ENCODE measurements at regions not wholly inside any gene's neighbourhood (a gene's known extent, or its start where the extent isn't known, plus 50 kb on each side); places are given as distances from the start of the nearest gene placed in this dataset.

DNA sequence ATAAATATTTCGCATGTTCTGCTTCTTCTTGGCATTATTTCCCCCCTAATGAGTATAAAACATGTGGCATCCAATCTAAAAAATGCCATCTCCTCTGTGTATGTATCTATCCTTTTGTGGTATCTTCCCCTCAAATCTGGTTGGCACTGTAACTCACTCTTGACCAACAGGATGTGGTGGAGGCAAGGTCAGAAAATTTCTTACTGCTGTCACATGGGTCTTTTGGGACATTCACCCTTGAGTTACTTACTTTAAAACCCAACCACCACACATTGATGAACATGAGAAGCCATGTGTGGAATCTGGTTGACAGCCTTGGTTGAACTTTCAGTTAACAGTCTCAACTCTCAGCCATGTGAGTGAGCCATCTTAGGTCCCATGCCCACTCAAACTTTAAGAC is 516.9 kb downstream of the SLC16A7 start:
- peaks cover 22% of the 10 kb centered on the region for H3K9me3 Mint-ChIP-seq
- no peak overlapping the region for H3K27ac Mint-ChIP-seq
- DNase-seq (ENCODE audit: low spot score in 2 of 2): no peak
- no peak for ATAC-seq
- H3K36me3 Mint-ChIP-seq: no peaks in the 10 kb centered on the region
- no peaks in the 10 kb centered on the region for H3K4me1 Mint-ChIP-seq
- H3K4me3 Mint-ChIP-seq: no peak overlapping the region

DNA sequence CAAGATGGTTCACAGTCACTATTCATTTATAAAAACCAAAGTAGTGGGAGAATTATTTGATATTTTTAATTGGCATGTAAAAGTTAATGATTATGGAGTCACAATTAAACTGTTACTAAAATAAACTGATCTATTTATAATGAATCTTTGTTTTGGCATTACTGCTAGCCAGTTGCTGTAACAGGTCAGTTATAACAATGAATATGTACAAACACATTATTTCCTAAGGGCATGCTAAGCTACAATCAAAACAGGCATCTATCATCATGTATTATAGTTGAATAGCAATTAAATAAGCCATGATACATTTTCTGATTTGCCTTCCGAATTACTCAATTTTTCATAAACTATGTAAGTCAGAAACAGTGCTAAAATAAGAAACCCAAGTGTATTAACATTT is 518.3 kb downstream of the SLC16A7 start:
- H3K4me3 Mint-ChIP-seq: no peak overlapping the region
- H3K4me1 Mint-ChIP-seq: no peaks in the 10 kb centered on the region
- no peak overlapping the region for H3K27ac Mint-ChIP-seq
- H3K36me3 Mint-ChIP-seq: no peaks in the 10 kb centered on the region
- H3K9me3 Mint-ChIP-seq: peaks cover 21% of the 10 kb centered on the region
- DNase-seq (ENCODE audit: low spot score in 2 of 2): no peak
- no peak for ATAC-seq

DNA sequence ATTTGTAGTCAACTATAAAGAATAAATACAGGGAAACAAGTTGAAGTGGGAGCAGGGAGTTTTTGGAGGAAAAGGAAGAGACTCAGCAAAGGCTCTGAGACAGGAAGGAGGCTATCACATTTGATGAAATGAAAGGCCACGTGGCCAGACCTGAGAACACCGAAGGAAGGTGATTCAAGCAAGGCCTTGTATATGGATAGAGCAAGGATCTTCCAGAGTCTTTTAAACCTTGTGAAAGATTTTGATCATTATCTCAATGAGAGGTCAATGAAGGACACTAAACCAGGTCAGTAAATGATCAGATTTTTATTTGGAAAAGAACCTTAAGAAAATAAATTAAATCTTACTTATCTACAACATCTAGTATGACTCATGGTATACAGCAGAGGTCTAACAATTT is 523.5 kb downstream of the SLC16A7 start:
- H3K36me3 Mint-ChIP-seq: no peaks in the 10 kb centered on the region
- DNase-seq (ENCODE audit: low spot score in 2 of 2): no peak
- no peaks in the 10 kb centered on the region for H3K4me1 Mint-ChIP-seq
- no peak overlapping the region for H3K27ac Mint-ChIP-seq
- no peak for ATAC-seq
- peaks cover 25% of the 10 kb centered on the region for H3K9me3 Mint-ChIP-seq
- H3K4me3 Mint-ChIP-seq: no peak overlapping the region

DNA sequence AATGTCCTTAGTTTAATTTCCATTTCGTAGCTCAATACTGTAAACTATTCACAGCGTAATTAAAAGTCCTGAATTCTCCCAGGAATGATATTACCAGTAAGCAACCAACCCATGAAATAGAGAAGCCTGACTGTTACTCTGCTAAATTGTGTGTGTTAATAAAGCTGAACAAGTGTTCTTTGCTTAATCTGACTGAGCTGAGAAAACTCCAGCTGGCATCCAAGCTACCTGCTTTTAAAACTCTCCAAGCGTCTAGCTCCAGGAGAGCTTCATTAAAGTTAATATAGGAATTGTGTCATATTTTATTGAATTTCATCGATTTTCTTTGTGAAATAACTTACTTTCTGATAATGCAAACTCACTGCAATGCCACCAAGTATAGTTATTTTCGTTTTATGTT is 524.4 kb downstream of the SLC16A7 start:
- Mint-ChIP-seq H3K27ac (no peak overlapping the region), H3K4me3 (no peak overlapping the region), H3K4me1 (no peaks in the 10 kb centered on the region), H3K9me3 (peaks cover 25% of the 10 kb centered on the region), H3K36me3 (no peaks in the 10 kb centered on the region)
- ATAC-seq (no peak), DNase-seq (ENCODE audit: low spot score in 2 of 2) (no peak)

DNA sequence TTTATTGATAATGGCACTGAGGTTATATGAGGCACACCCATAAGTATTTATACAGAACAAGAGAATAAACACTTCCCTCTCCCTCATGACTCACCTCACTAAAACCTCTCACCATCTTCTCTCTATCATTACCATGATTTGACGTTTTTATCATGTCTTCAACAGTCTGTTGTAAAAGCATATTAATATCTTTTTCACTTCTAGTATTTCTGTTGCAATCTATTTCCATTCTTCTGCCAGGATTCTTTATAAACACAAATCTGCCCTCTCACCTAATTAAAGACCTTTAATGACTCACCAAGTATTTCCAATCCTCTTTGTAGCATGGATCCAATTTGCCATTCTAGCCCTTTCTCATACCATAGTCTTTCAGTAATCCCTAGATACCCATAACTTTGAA is 527.7 kb downstream of the SLC16A7 start:
- Mint-ChIP-seq H3K4me1 (no peaks in the 10 kb centered on the region), H3K9me3 (peaks cover 17% of the 10 kb centered on the region), H3K36me3 (no peaks in the 10 kb centered on the region), H3K4me3 (no peak overlapping the region), H3K27ac (no peak overlapping the region)
- DNase-seq (ENCODE audit: low spot score in 2 of 2) (no peak), ATAC-seq (no peak)

DNA sequence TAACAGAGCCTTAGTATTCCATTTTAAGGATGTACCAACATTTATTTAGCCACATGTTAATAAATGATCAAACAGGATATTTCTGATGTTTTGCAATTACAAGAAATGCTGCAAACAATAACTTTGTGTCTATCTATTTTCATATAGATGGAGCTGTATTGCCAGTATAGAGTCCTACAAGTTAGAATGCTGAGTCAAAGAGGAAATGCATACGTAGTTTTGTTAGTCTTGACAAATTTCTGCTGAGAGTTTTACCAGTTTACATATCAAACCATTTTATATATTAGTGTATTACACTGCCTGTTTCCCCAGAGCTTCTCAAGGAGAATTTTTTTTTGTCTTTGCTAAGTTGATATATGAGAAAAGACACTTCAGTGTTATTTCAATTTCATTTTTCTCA is 541.7 kb downstream of the SLC16A7 start:
- H3K27ac Mint-ChIP-seq: no peak overlapping the region
- H3K9me3 Mint-ChIP-seq: peaks cover 7% of the 10 kb centered on the region
- DNase-seq (ENCODE audit: low spot score in 2 of 2): no peak
- no peaks in the 10 kb centered on the region for H3K4me1 Mint-ChIP-seq
- no peaks in the 10 kb centered on the region for H3K36me3 Mint-ChIP-seq
- H3K4me3 Mint-ChIP-seq: no peak overlapping the region
- no peak for ATAC-seq

DNA sequence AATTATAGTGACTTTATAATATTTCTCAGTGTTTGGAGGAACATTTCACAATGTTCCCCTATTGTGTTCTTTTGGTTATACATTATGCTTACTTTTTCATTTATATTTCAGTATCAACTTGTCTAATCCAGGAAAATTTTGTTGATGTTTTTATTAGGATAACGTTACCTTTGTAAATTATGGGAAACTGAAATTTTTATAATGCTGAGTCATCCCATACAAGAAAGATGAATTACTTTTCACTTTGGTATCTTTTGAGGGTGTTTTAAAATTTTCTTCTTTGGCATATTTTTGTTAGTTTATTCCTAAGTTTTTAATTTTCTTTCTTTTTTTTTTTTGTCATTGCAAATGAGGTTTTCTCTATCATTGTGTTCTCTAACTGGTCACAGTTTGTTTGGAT is 542.7 kb downstream of the SLC16A7 start:
- no peak for ATAC-seq

DNA sequence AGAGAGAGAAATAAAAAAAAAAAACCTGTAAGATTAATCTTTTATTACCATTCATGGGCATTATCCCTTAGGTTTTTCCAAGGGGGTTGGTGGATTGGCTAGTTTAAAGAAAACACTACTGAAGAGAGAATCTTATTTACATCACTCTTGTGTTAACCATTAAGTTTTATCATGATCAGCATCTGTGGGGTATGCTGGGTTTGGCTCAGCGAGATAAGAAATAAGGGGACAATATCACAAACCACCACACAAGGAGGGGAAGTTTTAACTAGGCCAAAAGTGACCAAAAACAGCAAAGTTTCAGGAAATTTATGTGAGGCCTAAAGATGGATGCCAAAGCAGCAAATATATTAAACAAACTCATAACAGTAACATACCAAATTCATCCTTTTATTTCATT is 548.6 kb downstream of the SLC16A7 start:
- no peak for DNase-seq (ENCODE audit: low spot score in 2 of 2)
- no peak for ATAC-seq
- H3K36me3 Mint-ChIP-seq: no peaks in the 10 kb centered on the region
- H3K9me3 Mint-ChIP-seq: peaks cover 16% of the 10 kb centered on the region
- no peak overlapping the region for H3K27ac Mint-ChIP-seq
- no peak overlapping the region for H3K4me3 Mint-ChIP-seq
- H3K4me1 Mint-ChIP-seq: no peaks in the 10 kb centered on the region

More for the DNA sequence above, 542.7 kb downstream of the SLC16A7 start:
- no peak for DNase-seq (ENCODE audit: low spot score in 2 of 2)
- no peaks in the 10 kb centered on the region for H3K4me1 Mint-ChIP-seq
- H3K4me3 Mint-ChIP-seq: no peak overlapping the region
- no peak overlapping the region for H3K27ac Mint-ChIP-seq
- peaks cover 12% of the 10 kb centered on the region for H3K9me3 Mint-ChIP-seq
- H3K36me3 Mint-ChIP-seq: no peaks in the 10 kb centered on the region

DNA sequence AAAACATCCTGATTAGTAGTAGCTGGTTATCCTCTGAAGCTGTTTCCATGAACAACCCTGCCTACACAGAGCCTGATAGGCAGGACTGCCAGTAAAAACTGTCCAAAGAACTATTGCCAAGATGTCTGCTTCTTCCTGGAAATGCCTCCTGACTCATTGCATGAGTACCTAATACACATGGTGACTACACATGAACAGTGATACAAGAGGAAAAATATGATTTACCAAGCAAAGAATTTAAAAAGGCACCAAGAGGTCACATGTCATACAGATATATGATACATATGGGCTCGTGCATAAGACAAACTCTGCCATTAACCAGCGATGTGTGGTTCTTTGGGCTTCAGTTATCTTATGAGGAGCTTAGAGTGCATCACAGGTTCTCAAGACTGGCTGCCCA is 552.3 kb downstream of the SLC16A7 start:
- H3K9me3 Mint-ChIP-seq: peaks cover 11% of the 10 kb centered on the region
- H3K27ac Mint-ChIP-seq: no peak overlapping the region
- DNase-seq (ENCODE audit: low spot score in 2 of 2): no peak
- no peak overlapping the region for H3K4me3 Mint-ChIP-seq
- no peaks in the 10 kb centered on the region for H3K36me3 Mint-ChIP-seq
- H3K4me1 Mint-ChIP-seq: no peaks in the 10 kb centered on the region
- no peak for ATAC-seq

DNA sequence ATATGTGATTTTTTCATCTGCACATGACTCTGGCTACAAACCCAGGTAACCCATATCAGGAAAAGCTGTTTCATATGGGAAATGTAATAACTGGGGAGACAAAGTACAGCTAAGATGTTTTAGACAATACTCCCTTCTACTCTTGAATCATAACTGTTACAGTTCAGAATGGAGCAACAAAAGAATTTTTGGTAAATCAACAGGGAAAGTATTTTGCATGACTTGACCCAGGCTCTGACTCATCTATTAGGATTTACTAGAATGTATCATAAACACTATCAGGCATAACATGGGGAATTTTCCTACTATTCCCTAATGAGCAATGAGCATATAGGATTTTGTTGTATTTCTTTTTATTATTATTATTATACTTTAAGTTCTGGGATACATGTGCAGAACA is 553.0 kb downstream of the SLC16A7 start:
- Mint-ChIP-seq H3K4me3 (no peak overlapping the region), H3K9me3 (peaks cover 10% of the 10 kb centered on the region), H3K36me3 (no peaks in the 10 kb centered on the region), H3K4me1 (no peaks in the 10 kb centered on the region), H3K27ac (no peak overlapping the region)
- DNase-seq (ENCODE audit: low spot score in 2 of 2) (no peak), ATAC-seq (no peak)

DNA sequence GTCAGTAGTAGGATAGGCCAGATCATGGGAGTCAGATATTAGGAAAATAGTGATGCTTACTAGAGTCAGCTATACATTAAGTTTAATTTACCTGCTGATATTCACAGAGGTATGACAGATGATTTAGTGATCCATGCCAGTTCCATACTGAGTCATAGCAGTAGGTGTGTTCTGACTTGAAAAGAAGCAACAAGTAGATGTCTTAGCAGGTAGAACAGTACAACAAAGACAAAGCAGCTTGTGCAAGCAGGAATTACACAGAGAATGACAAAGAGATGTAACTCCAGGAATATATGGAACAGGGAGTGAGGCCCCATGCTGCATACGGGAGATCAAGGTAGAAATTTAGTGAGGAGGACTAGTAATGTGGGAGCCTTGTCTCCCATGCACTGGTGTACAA is 556.9 kb downstream of the SLC16A7 start:
- ATAC-seq (no peak), DNase-seq (ENCODE audit: low spot score in 2 of 2) (no peak)
- no peaks in the 10 kb centered on the region for H3K4me1 Mint-ChIP-seq
- H3K27ac Mint-ChIP-seq: no peak overlapping the region
- no peak overlapping the region for H3K4me3 Mint-ChIP-seq
- no peaks in the 10 kb centered on the region for H3K36me3 Mint-ChIP-seq
- H3K9me3 Mint-ChIP-seq: peaks cover 7% of the 10 kb centered on the region

DNA sequence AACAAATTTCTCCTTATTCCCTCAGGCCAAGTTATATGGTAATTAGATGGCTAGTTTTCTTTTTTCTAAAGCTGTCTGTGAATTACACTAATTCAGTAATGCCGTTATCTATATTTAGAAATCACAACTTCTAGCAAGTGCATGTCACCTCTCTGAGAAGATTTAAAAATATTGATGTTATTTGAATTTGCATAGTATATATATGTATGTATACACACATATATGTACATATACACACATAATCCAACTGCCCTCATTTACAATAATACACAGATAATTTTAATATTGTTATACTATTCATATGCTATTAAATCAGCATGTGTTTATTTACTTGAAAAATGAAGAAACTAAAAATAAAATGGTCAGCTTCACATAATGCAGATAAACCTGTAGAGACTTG is 563.9 kb downstream of the SLC16A7 start:
- no peak overlapping the region for H3K27ac Mint-ChIP-seq
- DNase-seq (ENCODE audit: low spot score in 2 of 2) (no peak), ATAC-seq (no peak)
- no peaks in the 10 kb centered on the region for H3K36me3 Mint-ChIP-seq
- H3K9me3 Mint-ChIP-seq: peaks cover 4% of the 10 kb centered on the region
- no peak overlapping the region for H3K4me3 Mint-ChIP-seq
- no peaks in the 10 kb centered on the region for H3K4me1 Mint-ChIP-seq

DNA sequence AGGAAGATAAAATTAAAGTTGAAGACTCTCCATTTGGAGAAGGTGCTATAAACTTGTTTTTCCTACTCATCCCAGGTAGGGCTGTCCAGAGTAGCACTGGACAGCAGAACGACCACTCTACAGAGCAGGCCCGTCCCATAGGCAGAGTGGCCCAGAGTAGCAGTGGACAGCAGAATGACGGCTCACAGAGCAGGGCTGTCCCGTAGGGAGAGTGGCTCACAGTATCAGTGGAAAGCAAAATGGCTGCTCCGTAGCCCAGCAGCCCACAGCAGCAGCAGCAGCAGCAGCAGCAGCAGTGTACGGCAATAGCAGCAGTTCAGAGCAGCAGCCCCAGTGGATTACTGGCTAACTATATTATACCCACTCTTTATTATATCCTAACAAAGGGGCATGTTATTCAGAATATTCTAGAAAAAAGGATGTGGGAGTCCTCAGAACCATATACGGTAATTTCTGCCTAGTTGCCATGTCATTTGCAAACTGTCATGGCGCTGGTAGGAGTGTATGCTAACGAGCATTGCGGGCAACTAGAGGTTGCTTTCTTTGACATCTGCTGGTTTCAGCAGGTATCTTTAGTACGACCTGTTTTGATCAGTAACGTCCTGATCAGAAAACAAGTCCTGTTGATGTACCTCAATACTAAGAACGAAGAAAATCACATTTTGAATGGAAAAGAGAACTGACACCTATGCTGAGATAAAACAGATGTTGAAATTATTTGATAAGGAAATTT is 567.3 kb downstream of the SLC16A7 start:
- Mint-ChIP-seq H3K4me3 (no peak overlapping the region), H3K27ac (no peak overlapping the region), H3K36me3 (no peaks in the 10 kb centered on the region), H3K4me1 (no peaks in the 10 kb centered on the region), H3K9me3 (peaks cover 16% of the 10 kb centered on the region)
- no peak for DNase-seq (ENCODE audit: low spot score in 2 of 2)
- ATAC-seq: no peak

DNA sequence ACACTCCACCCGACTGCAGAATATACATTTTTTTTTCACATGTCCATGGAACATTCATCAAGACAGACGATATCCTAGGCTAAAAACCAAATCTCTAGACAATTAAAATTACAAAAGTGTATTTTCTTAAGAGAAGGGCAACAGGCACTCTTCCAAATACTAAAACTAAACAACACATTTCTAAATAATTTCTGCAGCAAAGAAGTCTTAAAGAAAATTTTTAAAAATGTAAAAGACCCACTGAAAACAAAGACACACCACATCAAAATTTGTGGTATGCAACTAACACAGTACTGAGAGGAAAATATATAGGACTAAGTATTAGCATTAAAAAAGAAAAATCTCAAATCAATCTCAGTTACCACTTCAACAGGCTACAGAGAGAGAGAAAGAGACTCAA is 570.0 kb downstream of the SLC16A7 start:
- no peaks in the 10 kb centered on the region for H3K36me3 Mint-ChIP-seq
- no peak overlapping the region for H3K4me3 Mint-ChIP-seq
- DNase-seq (ENCODE audit: low spot score in 2 of 2) (no peak), ATAC-seq (no peak)
- no peaks in the 10 kb centered on the region for H3K4me1 Mint-ChIP-seq
- peaks cover 20% of the 10 kb centered on the region for H3K9me3 Mint-ChIP-seq
- no peak overlapping the region for H3K27ac Mint-ChIP-seq

DNA sequence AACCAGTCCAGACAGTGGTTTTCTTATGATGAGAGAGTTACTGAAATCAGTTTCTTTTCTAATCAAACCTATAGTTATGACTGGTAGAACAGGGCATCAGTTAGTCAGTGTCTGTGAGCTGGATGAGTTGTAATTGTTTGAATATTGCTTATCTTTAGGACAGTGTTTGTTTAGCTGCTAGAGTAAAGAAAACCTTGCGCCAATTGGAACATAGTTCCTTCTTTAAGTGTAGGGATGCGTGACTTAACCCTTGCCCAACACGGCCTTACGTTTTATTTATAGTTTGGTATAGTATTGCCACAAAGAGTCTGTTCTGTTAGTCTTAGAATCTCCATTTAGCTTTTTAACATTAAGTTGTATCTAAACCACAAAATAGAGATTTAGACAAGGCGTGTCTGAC is 572.6 kb downstream of the SLC16A7 start:
- H3K4me3 Mint-ChIP-seq: no peak overlapping the region
- peaks cover 15% of the 10 kb centered on the region for H3K9me3 Mint-ChIP-seq
- no peak for DNase-seq (ENCODE audit: low spot score in 2 of 2)
- no peak for ATAC-seq
- H3K4me1 Mint-ChIP-seq: no peaks in the 10 kb centered on the region
- no peaks in the 10 kb centered on the region for H3K36me3 Mint-ChIP-seq
- H3K27ac Mint-ChIP-seq: no peak overlapping the region

DNA sequence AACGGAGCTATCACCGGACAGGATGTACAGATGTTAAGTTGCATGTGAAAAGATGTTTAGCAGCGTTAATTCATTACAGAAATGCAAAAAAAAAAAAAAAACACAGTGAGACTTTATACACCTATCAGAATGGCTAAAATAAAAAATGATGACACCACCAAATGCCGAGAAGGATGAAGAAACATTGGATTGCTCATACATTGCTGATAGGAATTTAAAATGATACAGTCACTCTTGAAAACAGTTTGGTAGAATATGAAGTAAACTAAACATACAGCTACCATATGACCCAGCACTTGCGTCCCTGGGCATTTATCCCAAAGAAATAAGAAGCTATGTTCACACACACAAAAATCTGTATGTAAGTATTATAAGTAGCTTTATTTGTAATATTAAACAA is 574.1 kb downstream of the SLC16A7 start:
- no peaks in the 10 kb centered on the region for H3K36me3 Mint-ChIP-seq
- no peak overlapping the region for H3K4me3 Mint-ChIP-seq
- H3K9me3 Mint-ChIP-seq: peaks cover 19% of the 10 kb centered on the region
- H3K27ac Mint-ChIP-seq: no peak overlapping the region
- no peak for DNase-seq (ENCODE audit: low spot score in 2 of 2)
- H3K4me1 Mint-ChIP-seq: no peaks in the 10 kb centered on the region
- no peak for ATAC-seq
